AG09309 (cell line): ENCODE measurements at regions not wholly inside any gene's neighbourhood (a gene's known extent, or its start where the extent isn't known, plus 50 kb on each side); places are given as distances from the start of the nearest gene placed in this dataset.

Experiments
- DNase-seq: peaks from one replicate; pipeline ENCODE4 v3.0.0-alpha.2; 2010; ENCODE audit warnings: low read depth
- H3K4me3 ChIP-seq: 2 replicates; pipeline ENCODE4 v1.5.1; 2011; ENCODE audit warnings: mild to moderate bottlenecking, low read depth, low read length, moderate library complexity; ENCODE audit not compliant: control insufficient read depth
- CTCF ChIP-seq: IDR thresholded peaks from 2 replicates; pipeline ENCODE4 v1.5.1; 2011; ENCODE audit warnings: mild to moderate bottlenecking, low read depth, low read length, inconsistent platforms; ENCODE audit not compliant: insufficient read depth, control insufficient read depth; ENCODE audit errors: missing control alignments

GRCh38 chr6:88455317-88455716 is 289.2 kb upstream of the CNR1 start:
- TF ChIP-seq CTCF: no peak
- DNase-seq: no peak
- H3K4me3 ChIP-seq: no peak overlapping the region

- no peak for TF ChIP-seq CTCF
- no peak for DNase-seq
- H3K4me3 ChIP-seq: no peak overlapping the region
Measured at GRCh38 chr6:88454658-88455057, 288.5 kb upstream of the CNR1 start.

GRCh38 chr6:88449770-88450169 is 283.6 kb upstream of the CNR1 start:
- H3K4me3 ChIP-seq: no peak overlapping the region
- TF ChIP-seq CTCF: no peak
- DNase-seq: no peak

GRCh38 chr6:88445188-88445965 is 279.2 kb upstream of the CNR1 start:
- TF ChIP-seq CTCF: no peak
- no peak overlapping the region for H3K4me3 ChIP-seq
- no peak for DNase-seq

- H3K4me3 ChIP-seq: no peak overlapping the region
- no peak for TF ChIP-seq CTCF
- DNase-seq: no peak
Measured at GRCh38 chr6:88443554-88443953, 277.4 kb upstream of the CNR1 start.

- no peak for DNase-seq
- H3K4me3 ChIP-seq: no peak overlapping the region
- TF ChIP-seq CTCF: no peak
Measured at GRCh38 chr6:88442737-88443136, 276.6 kb upstream of the CNR1 start.
